Adipocyte (in vitro differentiated cells): ENCODE measurements at regions not wholly inside any gene's neighbourhood (a gene's known extent, or its start where the extent isn't known, plus 50 kb on each side); places are given as distances from the start of the nearest gene placed in this dataset.

Experiments
- DNase-seq: peaks from one replicate; pipeline ENCODE4 v3.0.0-alpha.2; 2015; ENCODE audit warnings: low read depth
- H3K27me3 ChIP-seq: replicated peaks from 2 replicates; pipeline ENCODE4 v1.7.0; 2013; ENCODE audit warnings: mild to moderate bottlenecking, low read length, moderate library complexity; ENCODE audit not compliant: control insufficient read depth, insufficient read depth
- H3K36me3 ChIP-seq: 2 replicates; pipeline ENCODE4 v1.7.0; 2013; ENCODE audit warnings: low read length, mild to moderate bottlenecking, moderate library complexity; ENCODE audit not compliant: control insufficient read depth, insufficient read depth, severe bottlenecking
- H3K4me1 ChIP-seq: 2 replicates; pipeline ENCODE4 v1.7.0; 2013; ENCODE audit warnings: mild to moderate bottlenecking, low read length, moderate library complexity; ENCODE audit not compliant: control insufficient read depth, insufficient read depth
- H3K4me3 ChIP-seq: 2 replicates; pipeline ENCODE4 v1.7.0; 2013; ENCODE audit warnings: mild to moderate bottlenecking, low read length, moderate library complexity
- H3K9ac ChIP-seq: 2 replicates; pipeline ENCODE4 v1.7.0; 2013; ENCODE audit warnings: mild to moderate bottlenecking, low read length, moderate library complexity
- H3K9me3 ChIP-seq: 2 replicates; pipeline ENCODE4 v1.7.0; 2013; ENCODE audit warnings: mild to moderate bottlenecking, low read length, moderate library complexity; ENCODE audit not compliant: control insufficient read depth

- no peak overlapping the region for H3K4me3 ChIP-seq
- DNase-seq: no peak
- H3K9ac ChIP-seq: no peak overlapping the region
- H3K27me3 ChIP-seq: no peaks in the 10 kb centered on the region
- H3K9me3 ChIP-seq: peaks cover 5% of the 10 kb centered on the region
- no peaks in the 10 kb centered on the region for H3K4me1 ChIP-seq
- H3K36me3 ChIP-seq: no peaks in the 10 kb centered on the region
These were observed 735.6 kb downstream of the GLUD2 start for GRCh38 chrX:121782976-121783375.

- peaks cover 13% of the 10 kb centered on the region for H3K9me3 ChIP-seq
- no peak for DNase-seq
- H3K27me3 ChIP-seq: no peaks in the 10 kb centered on the region
- H3K4me3 ChIP-seq: no peak overlapping the region
- no peaks in the 10 kb centered on the region for H3K36me3 ChIP-seq
- H3K9ac ChIP-seq: no peak overlapping the region
- H3K4me1 ChIP-seq: no peaks in the 10 kb centered on the region
These were observed 755.5 kb downstream of the GLUD2 start for GRCh38 chrX:121802881-121803412.

DNA sequence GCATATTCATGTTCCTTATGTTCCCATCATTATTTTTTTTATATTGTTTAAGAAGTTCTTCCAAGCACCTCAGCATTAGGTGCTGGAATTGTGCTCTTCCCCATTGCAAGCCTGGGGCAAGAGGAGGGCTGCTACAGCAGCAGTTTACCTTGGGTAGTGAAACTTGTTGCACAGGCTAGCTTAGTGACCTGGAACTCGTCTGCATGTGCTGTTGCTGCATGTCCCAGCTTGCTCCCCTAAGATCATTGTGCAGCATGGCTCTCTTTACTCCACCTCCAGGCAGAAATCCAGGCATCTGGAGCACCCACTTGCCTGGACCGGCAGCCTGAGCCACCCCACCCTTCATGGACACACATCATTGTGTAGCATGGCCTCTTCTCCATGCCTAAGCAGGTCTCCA is 776.0 kb downstream of the GLUD2 start:
- Histone ChIP-seq H3K4me3 (no peak overlapping the region), H3K4me1 (no peaks in the 10 kb centered on the region), H3K9ac (no peak overlapping the region), H3K36me3 (no peaks in the 10 kb centered on the region), H3K27me3 (no peaks in the 10 kb centered on the region), H3K9me3 (no peaks in the 10 kb centered on the region)
- DNase-seq: no peak

- Histone ChIP-seq H3K4me1 (no peaks in the 10 kb centered on the region), H3K9me3 (peaks cover 3% of the 10 kb centered on the region), H3K36me3 (no peaks in the 10 kb centered on the region), H3K4me3 (no peak overlapping the region), H3K9ac (no peak overlapping the region), H3K27me3 (no peaks in the 10 kb centered on the region)
- DNase-seq: peak; percentile 7
These were observed 784.2 kb downstream of the GLUD2 start for GRCh38 chrX:121831601-121832000.

- Histone ChIP-seq H3K4me1 (no peaks in the 10 kb centered on the region), H3K9ac (no peak overlapping the region), H3K4me3 (no peak overlapping the region), H3K36me3 (no peaks in the 10 kb centered on the region), H3K27me3 (no peaks in the 10 kb centered on the region), H3K9me3 (peaks cover 3% of the 10 kb centered on the region)
- DNase-seq: peak; percentile 50
These were observed 785.0 kb downstream of the GLUD2 start for GRCh38 chrX:121832446-121832845.

DNA sequence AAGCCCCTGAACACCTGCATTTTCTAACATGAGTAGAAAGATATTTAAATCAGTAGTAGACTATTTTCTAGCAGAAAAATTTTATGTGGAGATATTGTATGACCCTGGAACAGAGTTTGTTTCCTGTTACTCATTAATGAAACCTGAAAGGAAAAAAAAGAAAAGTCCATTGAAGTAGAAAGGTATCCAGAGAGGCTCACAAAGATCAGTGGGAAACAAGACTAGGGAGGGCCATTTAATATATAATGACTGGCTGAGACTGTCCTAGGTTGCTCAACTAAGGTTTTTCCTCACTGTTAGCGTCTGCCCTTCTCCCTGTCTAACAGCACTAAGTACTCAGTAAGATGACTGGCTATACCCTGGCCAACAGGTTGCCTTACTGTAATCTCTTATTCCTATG is 788.6 kb downstream of the GLUD2 start:
- Histone ChIP-seq H3K36me3 (no peaks in the 10 kb centered on the region), H3K27me3 (no peaks in the 10 kb centered on the region), H3K9ac (no peak overlapping the region), H3K4me3 (no peak overlapping the region), H3K9me3 (peaks cover 3% of the 10 kb centered on the region), H3K4me1 (no peaks in the 10 kb centered on the region)
- no peak for DNase-seq

DNA sequence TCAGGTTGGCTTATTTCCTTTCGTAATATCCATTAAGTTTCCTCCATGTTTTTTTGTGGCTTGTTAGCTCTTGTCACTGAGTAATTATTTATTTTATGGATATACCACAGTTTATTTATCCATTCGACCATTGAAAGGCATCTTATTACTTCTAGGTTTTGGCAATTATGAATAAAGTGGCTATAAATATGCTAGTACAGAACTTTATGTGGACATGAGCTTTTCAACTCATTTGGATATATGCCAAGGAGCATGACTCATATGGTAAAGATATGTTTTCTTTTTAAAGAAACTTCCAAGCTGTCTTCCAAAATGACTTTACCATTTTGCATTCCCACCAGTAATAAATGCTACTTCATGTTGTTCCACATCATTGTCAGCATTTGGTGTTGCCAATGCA is 803.6 kb downstream of the GLUD2 start:
- Histone ChIP-seq H3K9me3 (no peaks in the 10 kb centered on the region), H3K27me3 (no peaks in the 10 kb centered on the region), H3K4me3 (no peak overlapping the region), H3K36me3 (no peaks in the 10 kb centered on the region), H3K4me1 (no peaks in the 10 kb centered on the region), H3K9ac (no peak overlapping the region)
- DNase-seq: peak; percentile 22

GRCh38 chrX:121853762-121854613 is 806.6 kb downstream of the GLUD2 start:
- no peaks in the 10 kb centered on the region for H3K4me1 ChIP-seq
- H3K9me3 ChIP-seq: no peaks in the 10 kb centered on the region
- H3K36me3 ChIP-seq: no peaks in the 10 kb centered on the region
- H3K4me3 ChIP-seq: no peak overlapping the region
- no peak for DNase-seq
- no peaks in the 10 kb centered on the region for H3K27me3 ChIP-seq
- no peak overlapping the region for H3K9ac ChIP-seq

DNA sequence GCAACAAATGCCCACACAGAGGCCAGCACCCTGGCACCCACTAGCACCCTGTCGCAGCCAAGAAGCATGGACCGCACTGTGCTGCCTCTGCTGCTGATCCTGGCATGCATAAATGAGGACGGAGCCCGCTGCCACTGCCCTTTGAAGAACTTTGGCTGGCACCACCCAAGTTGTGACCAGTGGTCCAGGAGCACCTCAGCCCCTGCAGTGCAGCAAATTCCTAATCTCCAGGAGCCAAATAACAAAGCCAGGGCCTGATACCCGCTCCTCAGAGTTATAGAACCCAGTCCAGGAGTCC is 807.2 kb downstream of the GLUD2 start:
- Histone ChIP-seq H3K9me3 (no peaks in the 10 kb centered on the region), H3K4me3 (no peak overlapping the region), H3K27me3 (no peaks in the 10 kb centered on the region), H3K36me3 (no peaks in the 10 kb centered on the region), H3K9ac (no peak overlapping the region), H3K4me1 (no peaks in the 10 kb centered on the region)
- DNase-seq: no peak

DNA sequence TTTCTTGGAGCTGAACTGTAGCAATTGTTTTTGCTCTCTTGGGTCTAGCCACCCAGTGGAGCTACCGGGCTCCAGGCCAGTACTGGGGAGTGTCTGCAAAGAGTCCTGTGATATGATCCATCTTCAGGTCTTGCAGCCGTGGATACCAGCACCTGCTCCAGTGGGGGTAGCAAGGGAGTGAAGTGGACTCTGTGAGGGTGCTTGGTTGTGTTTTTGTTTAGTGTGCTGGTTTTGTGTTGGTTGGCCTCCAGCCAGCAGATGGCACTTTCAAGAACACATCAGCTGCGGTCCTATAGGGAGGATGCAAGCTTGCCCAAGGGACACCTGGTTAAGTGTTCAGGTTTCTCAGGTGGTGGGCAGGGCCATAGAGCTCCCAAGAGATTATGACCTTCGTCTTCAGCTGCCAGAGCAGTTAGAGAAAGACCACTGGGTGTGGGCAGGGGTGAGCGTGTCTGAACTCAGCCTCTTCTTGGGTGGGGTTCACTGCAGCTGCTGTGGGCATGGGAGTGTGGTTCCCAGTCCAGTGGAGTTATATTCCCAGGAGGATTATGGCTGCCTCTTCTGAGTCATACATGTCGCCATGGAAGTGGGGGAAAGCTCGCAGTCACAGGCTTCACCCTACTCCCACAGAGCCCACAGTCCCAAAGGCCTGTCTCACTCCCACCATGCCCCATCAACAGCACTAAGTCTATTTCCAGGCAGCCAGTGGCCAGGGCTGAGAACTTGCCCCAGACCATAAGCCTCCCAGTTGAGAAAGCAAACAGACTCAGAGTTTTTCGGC is 811.6 kb downstream of the GLUD2 start:
- H3K9me3 ChIP-seq: no peaks in the 10 kb centered on the region
- H3K4me3 ChIP-seq: no peak overlapping the region
- no peak for DNase-seq
- peaks cover 3% of the 10 kb centered on the region for H3K27me3 ChIP-seq
- H3K4me1 ChIP-seq: no peaks in the 10 kb centered on the region
- H3K9ac ChIP-seq: no peak overlapping the region
- no peaks in the 10 kb centered on the region for H3K36me3 ChIP-seq

DNA sequence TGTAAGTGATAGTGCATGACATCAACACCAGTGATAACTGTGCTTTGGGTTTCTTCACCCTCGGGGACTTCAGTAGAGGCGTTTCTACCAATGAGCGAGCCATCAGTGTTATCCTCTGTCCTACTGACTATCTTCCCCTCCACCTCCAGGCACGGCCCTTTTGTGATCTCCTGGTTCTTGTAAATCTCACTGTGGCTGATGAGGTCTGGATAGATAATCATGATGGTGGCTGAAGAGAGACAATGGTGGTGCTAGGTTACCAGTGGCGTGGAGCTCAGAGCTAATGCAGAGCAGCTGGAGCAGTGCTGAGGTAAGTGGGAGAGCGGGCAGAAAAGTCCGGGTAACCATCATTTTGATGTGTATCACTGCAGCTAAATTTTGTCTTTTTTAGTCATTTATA is 816.6 kb downstream of the GLUD2 start:
- H3K9me3 ChIP-seq: no peaks in the 10 kb centered on the region
- no peak overlapping the region for H3K9ac ChIP-seq
- no peaks in the 10 kb centered on the region for H3K36me3 ChIP-seq
- no peak for DNase-seq
- H3K4me3 ChIP-seq: no peak overlapping the region
- H3K4me1 ChIP-seq: no peaks in the 10 kb centered on the region
- H3K27me3 ChIP-seq: peaks cover 3% of the 10 kb centered on the region
